ENCODE measurements at regions not wholly inside any gene's neighbourhood (a gene's known extent, or its start where the extent isn't known, plus 50 kb on each side); places are given as distances from the start of the nearest gene placed in this dataset.
"Not testable (repeated sequence)": the region's sequence is repeated elsewhere in the genome, so short reads cannot be mapped to it uniquely, and the experiment has no call there.

- H3K4me1 ChIP-seq (replicated peaks in 1 of 2; ENCODE audit: control insufficient read depth in 2 of 2, insufficient read depth in 2 of 2, low read length in 2 of 2); H3K4me2 ChIP-seq (ENCODE audit: insufficient read depth, low read length); H4K20me1 ChIP-seq (replicated peaks; ENCODE audit: control insufficient read depth, insufficient read depth, low read length); BruUV-seq (replicated peaks); FAIRE-seq; intact Hi-C loops (cut with micrococcal nuclease); H3K9ac ChIP-seq (ENCODE audit: insufficient read depth in 1 of 2, low read depth in 2 of 2, low read length in 2 of 2); H3K36me3 ChIP-seq (ENCODE audit: control insufficient read depth, insufficient read depth, low read length); H3K4me3 ChIP-seq; H2AFZ ChIP-seq (ENCODE audit: low read depth, low read length); H3K27ac ChIP-seq (ENCODE audit: extremely low read depth, low read depth, low read length); CTCF ChIA-PET (ENCODE audit: low intra/inter-chr PET ratio); H3K9me1 ChIP-seq (ENCODE audit: control insufficient read depth, insufficient read depth, low read length); in situ Hi-C loops (cut with MboI); H3K9me3 ChIP-seq (replicated peaks; ENCODE audit: control insufficient read depth, insufficient read depth, low read depth, low read length); DNase-seq (ENCODE audit: extremely low read depth in 1 of 4, low spot score in 3 of 4); POLR2A ChIA-PET; H3K79me2 ChIP-seq (ENCODE audit: control insufficient read depth, insufficient read depth, low read length); ATAC-seq: not testable (repeated sequence)
- peaks cover 0 to 13% of the 10 kb centered on the region in 2 experiments; a peak in 1 of 5 replicates for H3K27me3 ChIP-seq (ENCODE audit: control insufficient read depth in 2 of 2, insufficient read depth in 2 of 2, low read length in 2 of 2)
- peak; percentile 75 for TF ChIP-seq ZBTB33 (CRISPR knock-in tag; IDR thresholded peaks at IDR 0.05)
- 100% methylated on average over 1 of the region's 26 CpGs for WGBS (ENCODE audit: insufficient coverage, low coverage, missing lambda C conversion rate)
Observed at GRCh38 chr16:29218649-29219048, 187.9 kb downstream of the NPIPB11 start.

- intact Hi-C loops (cut with micrococcal nuclease); H3K4me3 ChIP-seq; H2AFZ ChIP-seq (ENCODE audit: low read depth, low read length); H3K9ac ChIP-seq (ENCODE audit: insufficient read depth in 1 of 2, low read depth in 2 of 2, low read length in 2 of 2); H4K20me1 ChIP-seq (replicated peaks; ENCODE audit: control insufficient read depth, insufficient read depth, low read length); BruUV-seq (replicated peaks); H3K36me3 ChIP-seq (ENCODE audit: control insufficient read depth, insufficient read depth, low read length); CTCF ChIA-PET (ENCODE audit: low intra/inter-chr PET ratio); H3K9me1 ChIP-seq (ENCODE audit: control insufficient read depth, insufficient read depth, low read length); FAIRE-seq; H3K27ac ChIP-seq (ENCODE audit: extremely low read depth, low read depth, low read length); DNase-seq (ENCODE audit: extremely low read depth in 1 of 4, low spot score in 3 of 4); H3K4me2 ChIP-seq (ENCODE audit: insufficient read depth, low read length); H3K79me2 ChIP-seq (ENCODE audit: control insufficient read depth, insufficient read depth, low read length); H3K9me3 ChIP-seq (replicated peaks; ENCODE audit: control insufficient read depth, insufficient read depth, low read depth, low read length); ATAC-seq; H3K4me1 ChIP-seq (replicated peaks in 1 of 2; ENCODE audit: control insufficient read depth in 2 of 2, insufficient read depth in 2 of 2, low read length in 2 of 2); POLR2A ChIA-PET; in situ Hi-C loops (cut with MboI): not testable (repeated sequence)
- WGBS (ENCODE audit: insufficient coverage, low coverage, missing lambda C conversion rate): 0% methylated on average over 6 of the region's 16 CpGs
- H3K27me3 ChIP-seq (ENCODE audit: control insufficient read depth in 2 of 2, insufficient read depth in 2 of 2, low read length in 2 of 2): peaks cover 0 to 13% of the 10 kb centered on the region in 2 experiments; a peak in 1 of 5 replicates
Observed at GRCh38 chr16:29218171-29218570, 188.3 kb downstream of the NPIPB11 start.

GRCh38 chr16:29217752-29218126 is 188.8 kb downstream of the NPIPB11 start:
- FAIRE-seq; ATAC-seq; in situ Hi-C loops (cut with MboI); intact Hi-C loops (cut with micrococcal nuclease); H3K9ac ChIP-seq (ENCODE audit: insufficient read depth in 1 of 2, low read depth in 2 of 2, low read length in 2 of 2); H3K27ac ChIP-seq (ENCODE audit: extremely low read depth, low read depth, low read length); H3K36me3 ChIP-seq (ENCODE audit: control insufficient read depth, insufficient read depth, low read length); H3K4me1 ChIP-seq (replicated peaks in 1 of 2; ENCODE audit: control insufficient read depth in 2 of 2, insufficient read depth in 2 of 2, low read length in 2 of 2); H3K9me3 ChIP-seq (replicated peaks; ENCODE audit: control insufficient read depth, insufficient read depth, low read depth, low read length); DNase-seq (ENCODE audit: extremely low read depth in 1 of 4, low spot score in 3 of 4); BruUV-seq (replicated peaks); H3K4me2 ChIP-seq (ENCODE audit: insufficient read depth, low read length); H3K79me2 ChIP-seq (ENCODE audit: control insufficient read depth, insufficient read depth, low read length); H3K9me1 ChIP-seq (ENCODE audit: control insufficient read depth, insufficient read depth, low read length); H2AFZ ChIP-seq (ENCODE audit: low read depth, low read length); H3K4me3 ChIP-seq; CTCF ChIA-PET (ENCODE audit: low intra/inter-chr PET ratio); H4K20me1 ChIP-seq (replicated peaks; ENCODE audit: control insufficient read depth, insufficient read depth, low read length); POLR2A ChIA-PET: not testable (repeated sequence)
- 37% methylated on average over 11 of the region's 16 CpGs for WGBS (ENCODE audit: insufficient coverage, low coverage, missing lambda C conversion rate)
- H3K27me3 ChIP-seq (ENCODE audit: control insufficient read depth in 2 of 2, insufficient read depth in 2 of 2, low read length in 2 of 2): peaks cover 0 to 13% of the 10 kb centered on the region in 2 experiments; a peak in 1 of 5 replicates

Measured in K562 (cell line).